ENCODE measurements at regions not wholly inside any gene's neighbourhood (a gene's known extent, or its start where the extent isn't known, plus 50 kb on each side); places are given as distances from the start of the nearest gene placed in this dataset.

DNA sequence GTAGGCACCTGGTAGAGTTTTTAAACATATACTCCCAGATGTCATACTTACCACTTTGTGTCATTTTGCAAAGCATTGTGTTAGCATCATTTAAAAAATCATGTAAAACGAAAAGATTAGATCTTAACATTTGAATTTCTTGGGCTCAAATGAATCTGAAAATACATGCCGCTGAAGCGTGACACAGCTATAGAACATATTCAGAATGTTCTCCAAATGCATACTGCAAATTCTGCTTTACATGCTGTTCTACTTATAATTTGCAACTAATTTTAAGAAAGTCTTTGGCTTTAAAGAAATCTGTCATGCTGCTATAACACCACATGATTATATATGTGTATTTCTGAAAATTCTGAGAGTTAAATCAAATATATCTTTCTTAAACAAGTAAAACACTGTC lies 109.2 kb upstream of the CAV2 start:
- FAIRE-seq, result no peak

DNA sequence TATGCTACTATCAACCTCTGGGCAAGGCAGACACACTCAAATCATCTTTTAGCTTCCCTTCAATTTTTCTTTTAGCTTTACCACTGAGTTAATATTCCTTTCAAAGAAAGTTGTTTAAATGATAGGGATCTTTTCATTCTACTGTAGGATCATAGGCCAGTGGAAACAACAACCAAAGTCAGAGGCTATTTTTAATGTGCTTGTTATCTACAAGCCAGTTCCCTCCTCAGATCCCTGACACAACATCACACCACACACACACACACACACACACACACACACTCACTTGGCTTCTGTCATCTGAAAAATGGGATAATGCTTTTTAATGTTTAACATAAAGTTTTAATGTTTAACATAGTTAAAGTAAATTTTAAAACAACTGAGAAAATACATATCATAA lies 106.7 kb upstream of the CAV2 start:
- TF ChIP-seq POLR2AphosphoS5 (IDR thresholded peaks at IDR 0.05; ENCODE audit: low read depth, low read length) (no peak), TAF1 (IDR thresholded peaks at IDR 0.05; ENCODE audit: borderline replicate concordance, low read depth, low read length) (no peak), POLR2A (IDR thresholded peaks at IDR 0.05; ENCODE audit: low read depth, low read length) (no peak)
- no peak for FAIRE-seq
- no peak for DNase-seq (ENCODE audit: insufficient read length)

More for the DNA sequence above, 109.2 kb upstream of the CAV2 start:
- TF ChIP-seq POLR2AphosphoS5 (IDR thresholded peaks at IDR 0.05; ENCODE audit: low read depth, low read length), result no peak
- TF ChIP-seq POLR2A (IDR thresholded peaks at IDR 0.05; ENCODE audit: low read depth, low read length), result no peak
- no peak for TF ChIP-seq TAF1 (IDR thresholded peaks at IDR 0.05; ENCODE audit: borderline replicate concordance, low read depth, low read length)
- DNase-seq (ENCODE audit: insufficient read length), result no peak

- no peak for TF ChIP-seq TAF1 (IDR thresholded peaks at IDR 0.05; ENCODE audit: borderline replicate concordance, low read depth, low read length)
- TF ChIP-seq POLR2A (IDR thresholded peaks at IDR 0.05; ENCODE audit: low read depth, low read length), result no peak
- TF ChIP-seq POLR2AphosphoS5 (IDR thresholded peaks at IDR 0.05; ENCODE audit: low read depth, low read length), result no peak
- DNase-seq (ENCODE audit: insufficient read length) (no peak), FAIRE-seq (no peak)
These were observed 105.9 kb upstream of the CAV2 start for GRCh38 chr7:116393654-116394053.

DNA sequence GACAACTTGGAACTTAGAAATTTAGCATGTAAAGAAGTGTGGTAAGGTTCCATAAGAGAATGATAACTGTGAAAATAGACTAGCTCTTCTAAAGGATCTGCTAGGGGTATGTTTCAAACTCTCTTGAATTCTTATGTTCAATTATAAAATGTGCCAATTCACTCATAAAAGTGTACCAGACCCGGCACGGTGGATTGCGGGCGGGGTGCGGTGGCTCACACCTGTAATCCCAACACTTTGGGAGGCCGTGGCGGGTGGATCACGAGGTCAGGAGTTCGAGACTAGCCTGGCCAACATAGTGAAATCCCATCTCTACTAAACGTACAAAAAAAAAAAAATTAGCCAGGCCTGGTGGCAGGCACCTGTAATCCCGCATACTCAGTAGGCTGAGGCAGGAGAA lies 105.4 kb upstream of the CAV2 start:
- no peak for TF ChIP-seq POLR2A (IDR thresholded peaks at IDR 0.05; ENCODE audit: low read depth, low read length)
- TF ChIP-seq TAF1 (IDR thresholded peaks at IDR 0.05; ENCODE audit: borderline replicate concordance, low read depth, low read length), result no peak
- no peak for TF ChIP-seq POLR2AphosphoS5 (IDR thresholded peaks at IDR 0.05; ENCODE audit: low read depth, low read length)

DNA sequence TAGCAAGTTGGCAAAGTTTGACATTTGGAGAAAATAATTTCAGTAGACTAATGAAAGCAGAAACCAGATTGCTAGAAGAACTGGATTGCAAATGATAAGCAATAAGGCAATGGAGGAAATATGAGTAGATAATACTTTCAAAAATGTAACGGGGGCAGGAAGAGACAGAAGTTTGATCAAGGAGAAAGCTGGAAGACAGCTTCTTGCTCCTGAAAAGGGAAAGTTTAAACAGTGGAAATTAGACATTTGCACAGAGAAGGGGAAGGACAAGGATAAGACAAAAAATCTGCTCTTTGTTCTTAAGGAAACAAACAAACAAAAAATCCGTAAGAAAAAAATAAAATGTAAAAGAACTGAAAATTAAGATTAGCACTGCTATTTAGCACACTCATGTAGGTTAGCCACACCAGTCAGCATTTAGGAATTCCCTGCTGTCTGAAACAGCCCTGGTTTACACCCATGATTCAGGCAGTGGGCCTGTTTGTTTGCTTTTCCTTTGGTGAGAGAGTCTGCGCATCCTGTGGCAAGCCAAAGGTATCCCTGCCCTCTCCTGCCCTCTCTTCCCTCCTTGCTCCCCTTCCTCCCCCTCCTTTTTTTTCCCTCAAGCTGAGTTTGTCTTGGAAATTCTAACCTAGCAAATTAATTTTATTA lies 104.3 kb upstream of the CAV2 start:
- TF ChIP-seq TAF1 (IDR thresholded peaks at IDR 0.05; ENCODE audit: borderline replicate concordance, low read depth, low read length) (no peak), POLR2A (IDR thresholded peaks at IDR 0.05; ENCODE audit: low read depth, low read length) (no peak), POLR2AphosphoS5 (IDR thresholded peaks at IDR 0.05; ENCODE audit: low read depth, low read length) (no peak)
- DNase-seq (ENCODE audit: insufficient read length), result no peak
- FAIRE-seq, result no peak

More for the DNA sequence above, 105.4 kb upstream of the CAV2 start:
- no peak for DNase-seq (ENCODE audit: insufficient read length)
- no peak for FAIRE-seq

DNA sequence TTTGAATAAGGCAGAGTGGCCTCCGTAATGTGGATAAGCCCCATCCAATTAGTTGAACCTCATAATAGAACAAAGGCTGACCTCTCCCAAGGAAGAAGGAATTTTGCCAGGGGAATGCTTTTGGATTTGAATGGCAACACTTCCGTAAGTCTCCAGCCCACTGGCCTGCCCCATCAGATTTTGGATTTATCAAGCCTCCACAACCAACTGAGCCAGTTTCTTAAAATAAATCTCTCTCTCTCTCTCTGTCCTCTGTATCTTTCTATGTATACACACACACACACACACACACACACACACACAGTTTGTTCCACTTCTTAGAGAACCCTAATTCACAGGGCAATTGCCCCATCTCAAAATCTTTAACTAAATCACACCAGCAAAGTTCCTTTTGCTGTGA lies 100.9 kb upstream of the CAV2 start:
- DNase-seq (ENCODE audit: insufficient read length), result no peak
- TF ChIP-seq POLR2A (IDR thresholded peaks at IDR 0.05; ENCODE audit: low read depth, low read length) (no peak), TAF1 (IDR thresholded peaks at IDR 0.05; ENCODE audit: borderline replicate concordance, low read depth, low read length) (no peak), POLR2AphosphoS5 (IDR thresholded peaks at IDR 0.05; ENCODE audit: low read depth, low read length) (no peak)
- no peak for FAIRE-seq

DNA sequence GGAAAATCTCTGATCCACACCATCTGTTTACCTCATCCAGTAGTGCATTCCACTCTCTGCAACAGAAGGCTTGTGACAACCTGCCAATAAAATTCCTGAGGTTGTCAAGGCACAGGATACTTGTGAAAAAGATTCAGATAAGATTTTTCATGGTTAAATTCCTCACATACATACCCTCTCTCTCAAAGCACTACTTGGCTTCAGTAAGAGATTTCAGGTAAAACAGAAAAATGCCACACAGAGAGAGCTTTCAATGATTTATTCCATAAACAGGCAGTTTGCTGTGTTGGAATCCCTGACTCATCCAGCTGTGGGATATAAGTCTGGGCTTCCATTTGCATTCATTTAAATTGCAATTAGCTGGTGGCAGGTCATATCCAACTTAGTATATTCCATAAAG lies 99.7 kb upstream of the CAV2 start:
- DNase-seq (ENCODE audit: insufficient read length) (no peak), FAIRE-seq (no peak)
- TF ChIP-seq POLR2A (IDR thresholded peaks at IDR 0.05; ENCODE audit: low read depth, low read length), result no peak
- no peak for TF ChIP-seq TAF1 (IDR thresholded peaks at IDR 0.05; ENCODE audit: borderline replicate concordance, low read depth, low read length)
- TF ChIP-seq POLR2AphosphoS5 (IDR thresholded peaks at IDR 0.05; ENCODE audit: low read depth, low read length), result no peak

- DNase-seq (ENCODE audit: insufficient read length), result no peak
- no peak for FAIRE-seq
- TF ChIP-seq POLR2A (IDR thresholded peaks at IDR 0.05; ENCODE audit: low read depth, low read length) (no peak), TAF1 (IDR thresholded peaks at IDR 0.05; ENCODE audit: borderline replicate concordance, low read depth, low read length) (no peak)
These were observed 99.0 kb upstream of the CAV2 start for GRCh38 chr7:116400522-116400921.

DNA sequence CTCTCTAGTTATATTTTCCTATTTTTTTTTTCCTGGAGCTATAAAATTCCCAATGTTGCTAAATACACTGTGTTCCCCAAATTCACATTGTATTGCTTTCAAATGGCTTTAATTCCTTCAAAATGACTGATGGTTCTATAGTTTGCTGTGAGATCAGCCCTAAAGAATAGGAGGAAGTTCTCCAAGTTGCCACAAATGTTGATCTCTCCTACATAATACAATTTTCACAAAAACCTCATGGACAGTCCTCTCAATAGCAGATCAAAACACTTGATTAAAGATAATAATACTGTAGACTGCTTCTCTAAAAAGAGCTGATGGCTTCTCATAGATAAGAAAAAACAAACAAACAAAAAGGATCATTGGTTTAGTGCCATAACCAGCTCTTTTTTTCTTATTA lies 97.8 kb upstream of the CAV2 start:
- no peak for TF ChIP-seq POLR2AphosphoS5 (IDR thresholded peaks at IDR 0.05; ENCODE audit: low read depth, low read length)
- TF ChIP-seq POLR2A (IDR thresholded peaks at IDR 0.05; ENCODE audit: low read depth, low read length), result no peak
- DNase-seq (ENCODE audit: insufficient read length) (no peak), FAIRE-seq (no peak)

GRCh38 chr7:116403265-116403664 lies 96.3 kb upstream of the CAV2 start:
- TF ChIP-seq TAF1 (IDR thresholded peaks at IDR 0.05; ENCODE audit: borderline replicate concordance, low read depth, low read length), result no peak
- no peak for TF ChIP-seq POLR2A (IDR thresholded peaks at IDR 0.05; ENCODE audit: low read depth, low read length)
- no peak for TF ChIP-seq POLR2AphosphoS5 (IDR thresholded peaks at IDR 0.05; ENCODE audit: low read depth, low read length)
- no peak for DNase-seq (ENCODE audit: insufficient read length)
- FAIRE-seq, result no peak

GRCh38 chr7:116404389-116404788 lies 95.1 kb upstream of the CAV2 start:
- DNase-seq (ENCODE audit: insufficient read length) (no peak), FAIRE-seq (no peak)
- TF ChIP-seq TAF1 (IDR thresholded peaks at IDR 0.05; ENCODE audit: borderline replicate concordance, low read depth, low read length) (no peak), POLR2A (IDR thresholded peaks at IDR 0.05; ENCODE audit: low read depth, low read length) (no peak), POLR2AphosphoS5 (IDR thresholded peaks at IDR 0.05; ENCODE audit: low read depth, low read length) (no peak)

DNA sequence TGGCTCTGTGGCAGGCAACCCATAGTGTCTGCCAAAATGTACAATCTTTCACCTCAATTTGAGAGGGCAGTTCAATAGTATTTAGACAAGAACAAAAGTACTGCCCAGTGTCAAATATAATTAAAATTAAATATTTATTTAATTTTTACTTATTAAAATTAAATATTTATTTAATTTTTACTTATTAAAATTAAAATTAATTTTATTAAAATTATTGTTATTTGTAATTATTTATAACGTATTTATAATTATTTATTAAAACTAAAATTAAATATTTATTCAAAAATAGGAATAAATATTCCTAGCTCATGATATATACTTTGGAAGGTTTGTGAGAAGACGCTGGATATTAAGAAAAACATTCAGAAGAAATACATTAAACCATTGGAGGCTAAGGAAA lies 93.7 kb upstream of the CAV2 start:
- DNase-seq (ENCODE audit: insufficient read length), result no peak
- no peak for FAIRE-seq
- TF ChIP-seq POLR2AphosphoS5 (IDR thresholded peaks at IDR 0.05; ENCODE audit: low read depth, low read length) (no peak), TAF1 (IDR thresholded peaks at IDR 0.05; ENCODE audit: borderline replicate concordance, low read depth, low read length) (no peak), POLR2A (IDR thresholded peaks at IDR 0.05; ENCODE audit: low read depth, low read length) (no peak)

- TF ChIP-seq POLR2AphosphoS5 (IDR thresholded peaks at IDR 0.05; ENCODE audit: low read depth, low read length) (no peak), TAF1 (IDR thresholded peaks at IDR 0.05; ENCODE audit: borderline replicate concordance, low read depth, low read length) (no peak), POLR2A (IDR thresholded peaks at IDR 0.05; ENCODE audit: low read depth, low read length) (no peak)
- DNase-seq (ENCODE audit: insufficient read length) (no peak), FAIRE-seq (no peak)
These were observed 92.4 kb upstream of the CAV2 start for GRCh38 chr7:116407165-116407564.

All from GM12892 (cell line).